ENCODE measurements at regions not wholly inside any gene's neighbourhood (a gene's known extent, or its start where the extent isn't known, plus 50 kb on each side); places are given as distances from the start of the nearest gene placed in this dataset.

DNA sequence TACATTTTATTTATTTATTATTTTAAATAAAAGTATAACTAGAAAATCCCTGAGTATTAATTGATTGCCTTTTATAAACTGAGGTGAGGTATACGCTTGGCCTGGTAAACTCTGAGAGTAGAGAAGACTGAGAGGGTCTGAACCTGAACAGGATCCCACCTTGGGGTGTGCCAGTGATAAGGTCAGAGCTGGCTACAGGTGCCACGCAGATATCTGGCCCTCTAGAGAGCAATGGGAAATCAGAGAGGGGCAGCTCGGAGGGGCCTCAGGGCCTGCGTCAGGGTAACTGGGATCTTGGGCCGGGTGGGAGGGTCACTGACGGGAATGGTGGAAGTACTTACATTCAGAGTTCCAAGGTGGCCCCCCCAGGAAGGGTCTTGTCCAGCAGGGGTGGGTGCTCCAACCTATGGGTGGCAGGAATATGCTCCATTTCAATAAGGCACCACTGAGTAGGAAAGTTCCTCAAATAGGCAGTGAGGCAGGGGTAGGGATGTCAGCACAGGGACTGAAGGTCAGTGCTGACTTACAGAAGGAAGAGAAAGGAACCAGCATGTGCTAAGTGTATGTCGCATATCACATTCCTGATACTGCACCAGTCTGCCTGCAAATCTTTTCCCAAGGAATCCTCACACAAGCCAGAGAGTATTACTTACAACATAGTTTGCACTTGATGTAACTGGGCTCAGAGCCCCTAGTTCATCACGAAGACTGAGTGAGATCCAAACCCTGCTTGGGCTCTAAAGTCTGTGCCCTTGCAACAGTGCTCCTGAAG is 706.0 kb upstream of the RAB6C start:
- TF ChIP-seq POLR2A (IDR thresholded peaks at IDR 0.05) = no peak
- TF ChIP-seq, protein P1, sequence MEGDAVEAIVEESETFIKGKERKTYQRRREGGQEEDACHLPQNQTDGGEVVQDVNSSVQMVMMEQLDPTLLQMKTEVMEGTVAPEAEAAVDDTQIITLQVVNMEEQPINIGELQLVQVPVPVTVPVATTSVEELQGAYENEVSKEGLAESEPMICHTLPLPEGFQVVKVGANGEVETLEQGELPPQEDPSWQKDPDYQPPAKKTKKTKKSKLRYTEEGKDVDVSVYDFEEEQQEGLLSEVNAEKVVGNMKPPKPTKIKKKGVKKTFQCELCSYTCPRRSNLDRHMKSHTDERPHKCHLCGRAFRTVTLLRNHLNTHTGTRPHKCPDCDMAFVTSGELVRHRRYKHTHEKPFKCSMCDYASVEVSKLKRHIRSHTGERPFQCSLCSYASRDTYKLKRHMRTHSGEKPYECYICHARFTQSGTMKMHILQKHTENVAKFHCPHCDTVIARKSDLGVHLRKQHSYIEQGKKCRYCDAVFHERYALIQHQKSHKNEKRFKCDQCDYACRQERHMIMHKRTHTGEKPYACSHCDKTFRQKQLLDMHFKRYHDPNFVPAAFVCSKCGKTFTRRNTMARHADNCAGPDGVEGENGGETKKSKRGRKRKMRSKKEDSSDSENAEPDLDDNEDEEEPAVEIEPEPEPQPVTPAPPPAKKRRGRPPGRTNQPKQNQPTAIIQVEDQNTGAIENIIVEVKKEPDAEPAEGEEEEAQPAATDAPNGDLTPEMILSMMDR (IDR thresholded peaks at IDR 0.05) = no peak
- TF ChIP-seq POLR2AphosphoS5 (IDR thresholded peaks at IDR 0.05) = no peak

Measured in prostate gland (tissue), 2 donors.